Activated naive CD4-positive, alpha-beta T cell treated with anti-CD3 and anti-CD28 coated beads for 36 hours (primary cell): ENCODE measurements at regions not wholly inside any gene's neighbourhood (a gene's known extent, or its start where the extent isn't known, plus 50 kb on each side); places are given as distances from the start of the nearest gene placed in this dataset.
A peak's percentile ranks its signal among the peaks of the same experiment; 100 is the strongest.

Experiments
- CTCF ChIA-PET: fragments of 350-600 bp; sonication (Branson Sonifier 250); formaldehyde crosslinking; loops from one replicate; lab custom pipeline; 2021; ENCODE audit warnings: antibody characterized with exemption; lab: Charles Lee
- DNase-seq: peaks from one replicate; pipeline ENCODE4 v3.0.0-alpha.2; 2020
- H3K27ac Mint-ChIP-seq: one replicate; pipeline ENCODE4 v1.8.0; 2021; ENCODE audit warnings: mild to moderate bottlenecking, mixed read lengths
- H3K27me3 Mint-ChIP-seq: one replicate; pipeline ENCODE4 v1.8.0; 2021; ENCODE audit warnings: low read depth, mixed read lengths
- H3K36me3 Mint-ChIP-seq: one replicate; pipeline ENCODE4 v1.8.0; 2021; ENCODE audit warnings: low read depth, mixed read lengths
- H3K4me1 Mint-ChIP-seq: one replicate; pipeline ENCODE4 v1.8.0; 2021; ENCODE audit warnings: low read depth, mixed read lengths
- H3K4me3 Mint-ChIP-seq: one replicate; pipeline ENCODE4 v1.8.0; 2021; ENCODE audit warnings: mild to moderate bottlenecking, moderate library complexity, mixed read lengths
- H3K9me3 Mint-ChIP-seq: one replicate; pipeline ENCODE4 v1.8.0; 2021; ENCODE audit warnings: mixed read lengths
- intact Hi-C: fragments of 100-400 bp; cut with micrococcal nuclease; formaldehyde crosslinking; loops from one replicate; pipeline ENCODE4 v1.15.1; 2023

- H3K27ac Mint-ChIP-seq: no peak overlapping the region
- no peak overlapping the region for H3K4me3 Mint-ChIP-seq
- CTCF ChIA-PET: no interaction called here
- peaks cover 2% of the 10 kb centered on the region for H3K4me1 Mint-ChIP-seq
- H3K27me3 Mint-ChIP-seq: peaks cover 4% of the 10 kb centered on the region
- no peak for DNase-seq
- intact Hi-C loops: no loop called here
- H3K36me3 Mint-ChIP-seq: no peaks in the 10 kb centered on the region
- H3K9me3 Mint-ChIP-seq: no peaks in the 10 kb centered on the region
These were observed 270.6 kb upstream of the HES1 start for GRCh38 chr3:193865339-193865738.

- Mint-ChIP-seq H3K4me3 (no peak overlapping the region), H3K4me1 (peaks cover 2% of the 10 kb centered on the region), H3K9me3 (no peaks in the 10 kb centered on the region), H3K27ac (no peak overlapping the region), H3K36me3 (no peaks in the 10 kb centered on the region), H3K27me3 (peaks cover 6% of the 10 kb centered on the region)
- DNase-seq: no peak
- CTCF ChIA-PET: no interaction called here
- intact Hi-C loops: no loop called here
These were observed 270.0 kb upstream of the HES1 start for GRCh38 chr3:193865896-193866480.

- Mint-ChIP-seq H3K27me3 (peaks cover 6% of the 10 kb centered on the region), H3K9me3 (no peaks in the 10 kb centered on the region), H3K36me3 (no peaks in the 10 kb centered on the region), H3K27ac (no peak overlapping the region), H3K4me3 (no peak overlapping the region), H3K4me1 (peaks cover 2% of the 10 kb centered on the region)
- intact Hi-C loops: no loop called here
- CTCF ChIA-PET: no interaction called here
- no peak for DNase-seq
These were observed 267.4 kb upstream of the HES1 start for GRCh38 chr3:193868590-193868989.

GRCh38 chr3:193869221-193870201 lies 266.4 kb upstream of the HES1 start:
- Mint-ChIP-seq H3K4me3 (no peak overlapping the region), H3K9me3 (no peaks in the 10 kb centered on the region), H3K27ac (no peak overlapping the region), H3K36me3 (no peaks in the 10 kb centered on the region), H3K27me3 (peaks cover 6% of the 10 kb centered on the region), H3K4me1 (peaks cover 2% of the 10 kb centered on the region)
- CTCF ChIA-PET: no interaction called here
- DNase-seq: peak; percentile 45
- intact Hi-C loops: no loop called here

- H3K27ac Mint-ChIP-seq: no peak overlapping the region
- H3K9me3 Mint-ChIP-seq: no peaks in the 10 kb centered on the region
- H3K4me1 Mint-ChIP-seq: peaks cover 2% of the 10 kb centered on the region
- intact Hi-C loops: no loop called here
- no peak for DNase-seq
- CTCF ChIA-PET: interaction anchor here (1.8 kb wide), 1 partner anchor 99 kb away, joined by 4 read pairs; no protein-coding TSS in a partner anchor
- H3K36me3 Mint-ChIP-seq: no peaks in the 10 kb centered on the region
- no peak overlapping the region for H3K4me3 Mint-ChIP-seq
- H3K27me3 Mint-ChIP-seq: peaks cover 6% of the 10 kb centered on the region
These were observed 265.4 kb upstream of the HES1 start for GRCh38 chr3:193870376-193871219.

- peaks cover 6% of the 10 kb centered on the region for H3K27me3 Mint-ChIP-seq
- H3K27ac Mint-ChIP-seq: no peak overlapping the region
- no peak for DNase-seq
- intact Hi-C loops: no loop called here
- H3K4me3 Mint-ChIP-seq: no peak overlapping the region
- H3K9me3 Mint-ChIP-seq: no peaks in the 10 kb centered on the region
- H3K36me3 Mint-ChIP-seq: no peaks in the 10 kb centered on the region
- CTCF ChIA-PET: interaction anchor here (0.6 to 1.8 kb wide), 2 partner anchors 24 to 99 kb away, joined by 4 read pairs; no protein-coding TSS in a partner anchor
- peaks cover 2% of the 10 kb centered on the region for H3K4me1 Mint-ChIP-seq
These were observed 264.8 kb upstream of the HES1 start for GRCh38 chr3:193871220-193871485.

GRCh38 chr3:193872265-193872753 lies 263.6 kb upstream of the HES1 start:
- H3K4me1 Mint-ChIP-seq: peaks cover 2% of the 10 kb centered on the region
- intact Hi-C loops: no loop called here
- peak; percentile 9 for DNase-seq
- no peaks in the 10 kb centered on the region for H3K9me3 Mint-ChIP-seq
- H3K36me3 Mint-ChIP-seq: no peaks in the 10 kb centered on the region
- H3K27me3 Mint-ChIP-seq: peaks cover 6% of the 10 kb centered on the region
- H3K4me3 Mint-ChIP-seq: no peak overlapping the region
- CTCF ChIA-PET: interaction anchor here (1.8 kb wide), 1 partner anchor 98 kb away, joined by 4 read pairs; no protein-coding TSS in a partner anchor
- no peak overlapping the region for H3K27ac Mint-ChIP-seq

GRCh38 chr3:193873426-193874201 lies 262.3 kb upstream of the HES1 start:
- no peak overlapping the region for H3K4me3 Mint-ChIP-seq
- CTCF ChIA-PET: no interaction called here
- peaks cover 6% of the 10 kb centered on the region for H3K27me3 Mint-ChIP-seq
- no peak for DNase-seq
- no peak overlapping the region for H3K27ac Mint-ChIP-seq
- no peaks in the 10 kb centered on the region for H3K36me3 Mint-ChIP-seq
- no peaks in the 10 kb centered on the region for H3K9me3 Mint-ChIP-seq
- intact Hi-C loops: no loop called here
- peaks cover 2% of the 10 kb centered on the region for H3K4me1 Mint-ChIP-seq

- intact Hi-C loops: no loop called here
- no peak overlapping the region for H3K27ac Mint-ChIP-seq
- no peaks in the 10 kb centered on the region for H3K36me3 Mint-ChIP-seq
- CTCF ChIA-PET: no interaction called here
- H3K9me3 Mint-ChIP-seq: no peaks in the 10 kb centered on the region
- peaks cover 6% of the 10 kb centered on the region for H3K27me3 Mint-ChIP-seq
- H3K4me3 Mint-ChIP-seq: no peak overlapping the region
- H3K4me1 Mint-ChIP-seq: peaks cover 2% of the 10 kb centered on the region
- DNase-seq: no peak
These were observed 261.4 kb upstream of the HES1 start for GRCh38 chr3:193874512-193874911.

- no peak for DNase-seq
- H3K27me3 Mint-ChIP-seq: peaks cover 4% of the 10 kb centered on the region
- intact Hi-C loops: no loop called here
- no peak overlapping the region for H3K4me3 Mint-ChIP-seq
- H3K36me3 Mint-ChIP-seq: no peaks in the 10 kb centered on the region
- peaks cover under 1% of the 10 kb centered on the region for H3K4me1 Mint-ChIP-seq
- CTCF ChIA-PET: no interaction called here
- H3K9me3 Mint-ChIP-seq: no peaks in the 10 kb centered on the region
- H3K27ac Mint-ChIP-seq: no peak overlapping the region
These were observed 260.9 kb upstream of the HES1 start for GRCh38 chr3:193874997-193875593.

- Mint-ChIP-seq H3K4me3 (no peak overlapping the region), H3K27me3 (no peaks in the 10 kb centered on the region), H3K27ac (no peak overlapping the region), H3K9me3 (no peaks in the 10 kb centered on the region), H3K36me3 (no peaks in the 10 kb centered on the region), H3K4me1 (no peaks in the 10 kb centered on the region)
- CTCF ChIA-PET: no interaction called here
- no peak for DNase-seq
- intact Hi-C loops: no loop called here
These were observed 260.2 kb upstream of the HES1 start for GRCh38 chr3:193875601-193876321.
